ENCODE measurements at regions not wholly inside any gene's neighbourhood (a gene's known extent, or its start where the extent isn't known, plus 50 kb on each side); places are given as distances from the start of the nearest gene placed in this dataset.

GRCh38 chr5:109987355-109987754, 297.6 kb downstream of the MAN2A1 start:
- TF ChIP-seq CTCF (IDR thresholded peaks at IDR 0.05; ENCODE audit: low read length): no peak
- no peak for TF ChIP-seq EZH2 (IDR thresholded peaks at IDR 0.05; ENCODE audit: borderline replicate concordance, low read length)

Measured in OCI-LY1 (cell line).